Lower leg skin (tissue), 4 donors: ENCODE measurements at regions not wholly inside any gene's neighbourhood (a gene's known extent, or its start where the extent isn't known, plus 50 kb on each side); places are given as distances from the start of the nearest gene placed in this dataset.

ENCODE experiments used
- DNase-seq, 2 donors: peaks; one replicate each; pipeline ENCODE4 v3.0.0-alpha.2; 2019; ENCODE audit warnings: low spot score in 2 of 2
- H3K4me3 ChIP-seq: fragments of 200-600 bp; sonication (generic); 2 replicates; pipeline ENCODE4 v1.5.1; 2017; ENCODE audit warnings: mild to moderate bottlenecking, low read depth; ENCODE audit not compliant: poor library complexity, severe bottlenecking
- POLR2A ChIP-seq, 2 donors: fragments of 450-650 bp; IDR thresholded peaks; one replicate each; pipeline ENCODE4 v1.6.1; 2016 to 2017; ENCODE audit warnings: antibody characterized with exemption in 2 of 2, mild to moderate bottlenecking in 1 of 2, moderate library complexity in 1 of 2
- WGBS, 2 donors: methylation state at CpG; one replicate each; pipeline ENCODE4 v1.1.5; 2018; 5-methylcytosine and 5-hydroxymethylcytosine counted together
- intact Hi-C: fragments of 100-400 bp; cut with DNase I; formaldehyde crosslinking; loops from one replicate; pipeline ENCODE4 v1.15.0; 2023; ENCODE audit warnings: low total_unique reads
- TF ChIP-seq, protein P1 (sequence below), 3 donors: fragments of 450-650 bp; IDR thresholded peaks; one replicate each; pipeline ENCODE4 v1.5.1; 2016; ENCODE audit warnings: antibody characterized with exemption in 3 of 3, mild to moderate bottlenecking in 3 of 3, moderate library complexity in 2 of 3

DNA sequence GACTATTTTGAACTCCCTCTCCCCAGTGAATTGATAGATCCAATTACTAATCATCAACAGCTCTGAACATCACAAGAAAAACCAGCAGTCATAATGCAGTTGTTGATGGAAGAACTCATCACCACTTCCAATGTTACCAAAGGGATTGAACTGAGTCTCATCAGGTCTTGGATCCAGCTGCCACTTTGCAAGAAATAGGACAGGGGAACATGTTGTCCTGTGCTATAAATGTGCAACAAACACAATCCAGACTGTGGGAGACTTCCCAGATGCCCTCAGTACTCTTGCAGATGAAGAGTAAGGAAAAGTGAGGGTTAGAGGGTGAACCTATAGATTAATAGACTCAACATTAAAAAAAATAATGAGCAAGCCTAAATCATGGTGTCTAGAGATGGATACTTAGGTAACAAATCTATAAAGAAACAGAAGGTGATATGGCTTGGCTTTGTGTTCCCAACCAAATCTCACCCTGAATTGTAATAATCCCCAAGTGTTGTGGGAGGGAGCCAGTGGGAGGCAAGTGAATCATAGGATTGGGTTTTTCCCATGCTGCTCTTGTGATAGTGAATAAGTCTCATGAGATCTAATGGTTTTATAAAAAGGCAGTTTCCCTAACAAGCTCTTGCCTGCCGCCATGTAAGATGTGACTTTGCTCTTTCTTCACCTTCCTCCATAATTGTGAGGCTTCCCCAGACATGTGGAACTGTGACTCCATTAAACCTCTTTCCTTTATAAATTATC is 63.4 kb upstream of the PAPPA start:
- 86 to 100% methylated on average over 1 of the region's 1 CpG for WGBS, 2 donors
- intact Hi-C loops: no loop called here
- peak in 1 of 2 donors; percentile 59 for DNase-seq
- H3K4me3 ChIP-seq: no peak overlapping the region
- TF ChIP-seq, protein P1, sequence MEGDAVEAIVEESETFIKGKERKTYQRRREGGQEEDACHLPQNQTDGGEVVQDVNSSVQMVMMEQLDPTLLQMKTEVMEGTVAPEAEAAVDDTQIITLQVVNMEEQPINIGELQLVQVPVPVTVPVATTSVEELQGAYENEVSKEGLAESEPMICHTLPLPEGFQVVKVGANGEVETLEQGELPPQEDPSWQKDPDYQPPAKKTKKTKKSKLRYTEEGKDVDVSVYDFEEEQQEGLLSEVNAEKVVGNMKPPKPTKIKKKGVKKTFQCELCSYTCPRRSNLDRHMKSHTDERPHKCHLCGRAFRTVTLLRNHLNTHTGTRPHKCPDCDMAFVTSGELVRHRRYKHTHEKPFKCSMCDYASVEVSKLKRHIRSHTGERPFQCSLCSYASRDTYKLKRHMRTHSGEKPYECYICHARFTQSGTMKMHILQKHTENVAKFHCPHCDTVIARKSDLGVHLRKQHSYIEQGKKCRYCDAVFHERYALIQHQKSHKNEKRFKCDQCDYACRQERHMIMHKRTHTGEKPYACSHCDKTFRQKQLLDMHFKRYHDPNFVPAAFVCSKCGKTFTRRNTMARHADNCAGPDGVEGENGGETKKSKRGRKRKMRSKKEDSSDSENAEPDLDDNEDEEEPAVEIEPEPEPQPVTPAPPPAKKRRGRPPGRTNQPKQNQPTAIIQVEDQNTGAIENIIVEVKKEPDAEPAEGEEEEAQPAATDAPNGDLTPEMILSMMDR (IDR thresholded peaks at IDR 0.05): no peak
- TF ChIP-seq POLR2A (IDR thresholded peaks at IDR 0.05): no peak

DNA sequence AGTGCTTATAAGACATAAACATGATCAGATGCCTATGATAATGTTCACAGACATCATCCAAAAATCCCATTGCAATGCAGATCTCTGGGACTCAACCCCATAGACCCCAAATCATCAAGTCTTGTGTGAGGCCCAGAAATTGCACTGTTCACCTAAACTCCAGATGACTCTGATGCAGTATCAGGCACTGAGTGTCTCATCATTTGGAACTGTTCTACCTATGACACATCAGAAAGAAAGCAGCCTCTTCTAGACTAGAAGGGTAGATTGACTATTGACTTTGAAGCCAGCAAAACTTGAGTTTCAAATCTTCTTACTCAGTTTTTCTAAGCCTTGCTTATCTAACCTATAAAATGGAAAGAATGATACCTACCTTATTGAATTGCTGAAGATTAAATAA is 58.7 kb upstream of the PAPPA start:
- H3K4me3 ChIP-seq: no peak overlapping the region
- TF ChIP-seq, protein P1 (IDR thresholded peaks at IDR 0.05): no peak
- no peak for TF ChIP-seq POLR2A (IDR thresholded peaks at IDR 0.05)
- intact Hi-C loops: no loop called here
- no peak for DNase-seq

DNA sequence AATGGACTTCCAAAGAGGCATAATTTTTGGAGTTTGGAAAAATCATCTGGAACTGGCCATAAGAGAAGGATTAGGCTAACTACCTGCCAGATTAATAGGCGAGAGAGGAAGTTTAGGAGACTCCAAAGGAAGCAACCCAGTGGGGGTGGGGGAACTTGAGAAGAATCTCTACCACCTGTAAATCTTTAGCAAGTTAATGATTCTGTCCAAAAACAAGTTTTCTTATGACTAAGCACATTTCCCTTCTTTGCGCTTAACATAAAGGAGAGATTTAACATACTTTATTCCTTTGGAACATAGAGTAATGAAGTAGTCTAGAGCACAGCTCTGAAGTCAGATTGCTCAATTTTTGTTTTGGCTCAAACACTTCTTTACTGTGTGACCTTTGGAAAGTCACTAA is 58.2 kb upstream of the PAPPA start:
- intact Hi-C loops: no loop called here
- WGBS, 2 donors: 79 to 87% methylated on average over 2 of the region's 2 CpGs
- no peak overlapping the region for H3K4me3 ChIP-seq
- TF ChIP-seq, protein P1 (IDR thresholded peaks at IDR 0.05): no peak
- no peak for TF ChIP-seq POLR2A (IDR thresholded peaks at IDR 0.05)
- DNase-seq: no peak

DNA sequence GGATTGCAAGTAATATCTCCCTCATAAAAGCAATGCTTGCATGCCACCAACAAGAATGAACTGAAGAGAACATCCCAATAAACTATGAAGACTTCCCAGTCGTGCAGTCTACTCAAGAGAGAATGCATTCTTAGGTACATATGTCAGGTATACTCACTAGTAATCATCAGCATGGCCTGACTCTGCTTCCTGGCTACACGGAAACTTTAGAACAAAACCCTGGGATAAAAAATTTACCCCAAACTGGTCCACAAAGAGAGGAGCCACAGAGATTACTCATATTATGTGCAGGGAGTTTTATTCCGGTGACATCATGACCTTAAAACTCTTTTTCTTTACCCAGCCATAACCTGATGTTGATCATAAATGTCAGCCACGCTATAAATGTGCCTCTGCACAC is 57.5 kb upstream of the PAPPA start:
- intact Hi-C loops: no loop called here
- WGBS, 2 donors: 72 to 73% methylated on average over 4 of the region's 4 CpGs
- no peak for TF ChIP-seq POLR2A (IDR thresholded peaks at IDR 0.05)
- TF ChIP-seq, protein P1 (IDR thresholded peaks at IDR 0.05): no peak
- DNase-seq: no peak
- no peak overlapping the region for H3K4me3 ChIP-seq

DNA sequence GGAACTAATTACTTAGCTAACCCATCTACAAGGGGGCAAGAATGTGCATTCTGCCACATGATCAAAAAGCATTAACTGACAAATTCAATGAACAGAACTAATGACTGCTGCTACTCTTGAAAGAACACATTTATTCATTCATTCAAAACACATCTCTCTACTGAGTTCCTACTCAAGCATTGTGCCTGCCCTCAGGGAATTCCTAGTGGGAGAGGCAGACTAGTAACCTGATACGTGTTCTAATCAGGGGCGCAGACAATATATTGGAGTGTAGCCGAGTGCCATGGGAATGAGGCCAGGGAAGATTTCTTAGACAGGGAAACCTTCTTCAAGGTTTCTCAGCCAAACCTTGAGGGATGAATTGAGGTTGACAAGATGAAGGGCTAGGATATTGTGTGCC is 56.7 kb upstream of the PAPPA start:
- no peak for DNase-seq
- WGBS, 2 donors: 18 to 25% methylated on average over 3 of the region's 3 CpGs
- H3K4me3 ChIP-seq: no peak overlapping the region
- intact Hi-C loops: no loop called here
- no peak for TF ChIP-seq POLR2A (IDR thresholded peaks at IDR 0.05)
- TF ChIP-seq, protein P1 (IDR thresholded peaks at IDR 0.05): no peak

DNA sequence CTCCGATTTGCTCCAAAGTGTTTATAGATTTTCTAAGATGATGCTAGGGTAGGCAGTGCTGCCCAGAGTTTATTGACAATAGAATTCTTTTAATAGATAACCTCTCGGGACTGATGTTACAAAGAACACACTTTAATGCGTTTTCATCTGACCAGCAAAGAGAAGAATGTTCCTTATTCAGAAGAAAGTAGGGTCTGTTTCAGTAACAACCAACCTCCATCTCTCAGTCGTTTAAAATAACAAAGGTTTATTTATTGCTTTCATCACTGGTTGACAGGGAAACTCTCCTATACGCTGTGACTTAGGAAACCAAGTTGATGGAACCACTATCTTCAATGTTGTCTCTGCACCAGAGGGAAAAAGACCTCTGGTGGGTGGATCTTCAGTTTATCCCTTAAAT is 55.1 kb upstream of the PAPPA start:
- H3K4me3 ChIP-seq: no peak overlapping the region
- WGBS, 2 donors: 60 to 71% methylated on average over 5 of the region's 5 CpGs
- DNase-seq: no peak
- no peak for TF ChIP-seq POLR2A (IDR thresholded peaks at IDR 0.05)
- TF ChIP-seq, protein P1 (IDR thresholded peaks at IDR 0.05): no peak
- intact Hi-C loops: no loop called here
